PFSK-1 (cell line): ENCODE measurements at regions not wholly inside any gene's neighbourhood (a gene's known extent, or its start where the extent isn't known, plus 50 kb on each side); places are given as distances from the start of the nearest gene placed in this dataset.

ENCODE experiments used
- FOXP2 ChIP-seq: optimal IDR thresholded peaks from 2 replicates; pipeline ENCODE3; 2011; ENCODE audit warnings: borderline replicate concordance, control low read depth, inconsistent platforms; ENCODE audit not compliant: insufficient read depth; ENCODE audit errors: extremely low read length, extremely low read depth
- POLR2AphosphoS5 ChIP-seq: IDR thresholded peaks from 2 replicates; pipeline ENCODE4 v1.6.1; 2012; ENCODE audit warnings: low read depth, mild to moderate bottlenecking, control low read depth, low read length, moderate library complexity
- REST ChIP-seq, 2 experiments: IDR thresholded peaks; 2 replicates each; pipeline versions ENCODE4 v1.6.1 to v1.8.0; 2011 to 2012; ENCODE audit warnings: low read depth in 2 of 2, low read length in 2 of 2, control low read depth in 1 of 2, inconsistent platforms in 1 of 2, mild to moderate bottlenecking in 1 of 2, moderate library complexity in 1 of 2; ENCODE audit not compliant: insufficient read depth in 1 of 2

- no peak for TF ChIP-seq POLR2AphosphoS5
- TF ChIP-seq FOXP2 = no peak
- no peak for TF ChIP-seq REST (IDR thresholded peaks at IDR 0.05; ENCODE audit: insufficient read depth in 1 of 2, low read depth in 2 of 2, low read length in 2 of 2)
Measured at GRCh38 chr5:17046320-17046719, 110.2 kb upstream of the MYO10 start.
